ENCODE measurements at regions not wholly inside any gene's neighbourhood (a gene's known extent, or its start where the extent isn't known, plus 50 kb on each side); places are given as distances from the start of the nearest gene placed in this dataset.

- no peak overlapping the region for H3K27ac ChIP-seq (ENCODE audit: low read length)
- no peak overlapping the region for H2AFZ ChIP-seq (ENCODE audit: low read depth, low read length)
- no peaks in the 10 kb centered on the region for H4K20me1 ChIP-seq (ENCODE audit: insufficient read depth, low read length)
- no peak overlapping the region for H3K4me3 ChIP-seq (ENCODE audit: low read depth in 1 of 2, low read length in 2 of 2)
- H3K27me3 ChIP-seq (ENCODE audit: insufficient read depth, low read length, poor library complexity) = no peaks in the 10 kb centered on the region
- no peak overlapping the region for H3K4me2 ChIP-seq (ENCODE audit: insufficient read depth, low read length)
- no peaks in the 10 kb centered on the region for H3K36me3 ChIP-seq (ENCODE audit: insufficient read depth, low read length)
- no peaks in the 10 kb centered on the region for H3K79me2 ChIP-seq (ENCODE audit: insufficient read depth, low read length)
- H3K9ac ChIP-seq (ENCODE audit: low read depth, low read length) = no peak overlapping the region
- no peaks in the 10 kb centered on the region for H3K9me3 ChIP-seq (ENCODE audit: insufficient read depth, low read length, severe bottlenecking)
- ATAC-seq (ENCODE audit: insufficient read depth, low read depth) (no peak), DNase-seq (no peak)
- H3K4me1 ChIP-seq (ENCODE audit: insufficient read depth, low read length) = peaks cover 14% of the 10 kb centered on the region
- TF ChIP-seq CTCF (IDR thresholded peaks at IDR 0.05; ENCODE audit: borderline replicate concordance, extremely low read depth, low read length, poor library complexity, severe bottlenecking) = no peak
- no peak for TF ChIP-seq EZH2 (IDR thresholded peaks at IDR 0.05; ENCODE audit: borderline replicate concordance, low read depth, low read length, severe bottlenecking)
Measured at GRCh38 chrX:124230655-124231450, 101.6 kb upstream of the TEX13D start.

GRCh38 chrX:124231451-124231759 is 101.1 kb upstream of the TEX13D start:
- H3K9ac ChIP-seq (ENCODE audit: low read depth, low read length) = no peak overlapping the region
- H3K9me3 ChIP-seq (ENCODE audit: insufficient read depth, low read length, severe bottlenecking) = no peaks in the 10 kb centered on the region
- H2AFZ ChIP-seq (ENCODE audit: low read depth, low read length) = no peak overlapping the region
- DNase-seq (no peak), ATAC-seq (ENCODE audit: insufficient read depth, low read depth) (no peak)
- H3K27ac ChIP-seq (ENCODE audit: low read length) = no peak overlapping the region
- no peaks in the 10 kb centered on the region for H3K79me2 ChIP-seq (ENCODE audit: insufficient read depth, low read length)
- H3K4me1 ChIP-seq (ENCODE audit: insufficient read depth, low read length) = peaks cover 9% of the 10 kb centered on the region
- no peak overlapping the region for H3K4me2 ChIP-seq (ENCODE audit: insufficient read depth, low read length)
- H3K36me3 ChIP-seq (ENCODE audit: insufficient read depth, low read length) = no peaks in the 10 kb centered on the region
- no peak for TF ChIP-seq EZH2 (IDR thresholded peaks at IDR 0.05; ENCODE audit: borderline replicate concordance, low read depth, low read length, severe bottlenecking)
- TF ChIP-seq CTCF (IDR thresholded peaks at IDR 0.05; ENCODE audit: borderline replicate concordance, extremely low read depth, low read length, poor library complexity, severe bottlenecking) = no peak
- H4K20me1 ChIP-seq (ENCODE audit: insufficient read depth, low read length) = no peaks in the 10 kb centered on the region
- no peaks in the 10 kb centered on the region for H3K27me3 ChIP-seq (ENCODE audit: insufficient read depth, low read length, poor library complexity)
- H3K4me3 ChIP-seq (ENCODE audit: low read depth in 1 of 2, low read length in 2 of 2) = no peak overlapping the region

- H3K27ac ChIP-seq (ENCODE audit: low read length) = no peak overlapping the region
- no peak overlapping the region for H2AFZ ChIP-seq (ENCODE audit: low read depth, low read length)
- no peak overlapping the region for H3K4me2 ChIP-seq (ENCODE audit: insufficient read depth, low read length)
Measured at GRCh38 chrX:124232523-124233201, 99.8 kb upstream of the TEX13D start.

More at GRCh38 chrX:124232523-124233201, 99.8 kb upstream of the TEX13D start:
- ATAC-seq (ENCODE audit: insufficient read depth, low read depth) = peak; percentile 49; the same call in 1 of the 3 replicates
- Histone ChIP-seq H3K9ac (ENCODE audit: low read depth, low read length) (no peak overlapping the region), H3K4me1 (ENCODE audit: insufficient read depth, low read length) (peaks cover 2% of the 10 kb centered on the region; the same call in 1 of the 2 replicates), H3K9me3 (ENCODE audit: insufficient read depth, low read length, severe bottlenecking) (no peaks in the 10 kb centered on the region), H3K4me3 (ENCODE audit: low read depth in 1 of 2, low read length in 2 of 2) (no peak overlapping the region), H4K20me1 (ENCODE audit: insufficient read depth, low read length) (no peaks in the 10 kb centered on the region), H3K27me3 (ENCODE audit: insufficient read depth, low read length, poor library complexity) (no peaks in the 10 kb centered on the region), H3K36me3 (ENCODE audit: insufficient read depth, low read length) (no peaks in the 10 kb centered on the region), H3K79me2 (ENCODE audit: insufficient read depth, low read length) (no peaks in the 10 kb centered on the region)
- TF ChIP-seq CTCF (IDR thresholded peaks at IDR 0.05; ENCODE audit: borderline replicate concordance, extremely low read depth, low read length, poor library complexity, severe bottlenecking) = no peak
- TF ChIP-seq EZH2 (IDR thresholded peaks at IDR 0.05; ENCODE audit: borderline replicate concordance, low read depth, low read length, severe bottlenecking) = no peak
- no peak for DNase-seq
